Upper lobe of right lung (tissue), 1 donor: ENCODE measurements at regions not wholly inside any gene's neighbourhood (a gene's known extent, or its start where the extent isn't known, plus 50 kb on each side); places are given as distances from the start of the nearest gene placed in this dataset.

Experiments
- ATAC-seq: fragments of 200-7000 bp; cut with Tn5 transposase; one replicate; pipeline ENCODE4 v1.9.1; 2020; ENCODE audit warnings: mild to moderate bottlenecking, moderate library complexity
- DNase-seq: peaks from one replicate; pipeline ENCODE4 v3.0.0-alpha.2; 2020
- H3K27ac ChIP-seq: fragments of 200-600 bp; one replicate; pipeline ENCODE4 v1.8.0; 2022
- H3K27me3 ChIP-seq: fragments of 200-600 bp; one replicate; pipeline ENCODE4 v1.8.0; 2022; ENCODE audit warnings: mild to moderate bottlenecking
- H3K36me3 ChIP-seq: fragments of 200-600 bp; one replicate; pipeline ENCODE4 v1.8.0; 2022
- H3K4me1 ChIP-seq: fragments of 200-600 bp; one replicate; pipeline ENCODE4 v1.8.0; 2022
- H3K4me3 ChIP-seq: fragments of 200-600 bp; one replicate; pipeline ENCODE4 v1.8.0; 2022; ENCODE audit warnings: mild to moderate bottlenecking
- H3K9me3 ChIP-seq: fragments of 200-600 bp; one replicate; pipeline ENCODE4 v1.8.0; 2022
- CTCF ChIP-seq: fragments of 200-600 bp; IDR thresholded peaks from one replicate; pipeline ENCODE4 v1.8.0; 2022; ENCODE audit warnings: antibody characterized with exemption
- intact Hi-C: fragments of 100-400 bp; cut with DNase I; formaldehyde crosslinking; loops from one replicate; pipeline ENCODE4 v1.11.0; 2022
- donor health status: DM: no; HTN: yes; CAD: no; lungs with severe emphysema.

- Histone ChIP-seq H3K9me3 (no peaks in the 10 kb centered on the region), H3K4me1 (no peaks in the 10 kb centered on the region), H3K27ac (no peak overlapping the region), H3K4me3 (no peak overlapping the region), H3K27me3 (no peaks in the 10 kb centered on the region), H3K36me3 (no peaks in the 10 kb centered on the region)
- DNase-seq (no peak), ATAC-seq (no peak)
- intact Hi-C loops = no loop called here
- no peak for TF ChIP-seq CTCF
These were observed 152.2 kb downstream of the TFAP2B start for GRCh38 chr6:50970908-50971307.

GRCh38 chr6:50973464-50973863 lies 154.8 kb downstream of the TFAP2B start:
- no peak for DNase-seq
- TF ChIP-seq CTCF = no peak
- no peaks in the 10 kb centered on the region for H3K27me3 ChIP-seq
- no peak overlapping the region for H3K4me3 ChIP-seq
- no peak overlapping the region for H3K27ac ChIP-seq
- H3K36me3 ChIP-seq = no peaks in the 10 kb centered on the region
- no peak for ATAC-seq
- H3K4me1 ChIP-seq = no peaks in the 10 kb centered on the region
- intact Hi-C loops = no loop called here
- H3K9me3 ChIP-seq = no peaks in the 10 kb centered on the region

GRCh38 chr6:50974319-50974718 lies 155.6 kb downstream of the TFAP2B start:
- Histone ChIP-seq H3K27me3 (no peaks in the 10 kb centered on the region), H3K9me3 (no peaks in the 10 kb centered on the region), H3K36me3 (no peaks in the 10 kb centered on the region), H3K4me1 (no peaks in the 10 kb centered on the region), H3K4me3 (no peak overlapping the region), H3K27ac (no peak overlapping the region)
- no peak for TF ChIP-seq CTCF
- DNase-seq (no peak), ATAC-seq (no peak)
- intact Hi-C loops = no loop called here

GRCh38 chr6:50975216-50975615 lies 156.5 kb downstream of the TFAP2B start:
- H3K4me1 ChIP-seq = no peaks in the 10 kb centered on the region
- no peak for ATAC-seq
- no peak overlapping the region for H3K4me3 ChIP-seq
- no peak overlapping the region for H3K27ac ChIP-seq
- H3K27me3 ChIP-seq = no peaks in the 10 kb centered on the region
- H3K36me3 ChIP-seq = no peaks in the 10 kb centered on the region
- H3K9me3 ChIP-seq = no peaks in the 10 kb centered on the region
- no peak for TF ChIP-seq CTCF
- no peak for DNase-seq
- intact Hi-C loops = no loop called here

GRCh38 chr6:50976907-50977306 lies 158.2 kb downstream of the TFAP2B start:
- Histone ChIP-seq H3K27me3 (no peaks in the 10 kb centered on the region), H3K4me3 (no peak overlapping the region), H3K4me1 (no peaks in the 10 kb centered on the region), H3K27ac (no peak overlapping the region), H3K36me3 (no peaks in the 10 kb centered on the region), H3K9me3 (no peaks in the 10 kb centered on the region)
- TF ChIP-seq CTCF = no peak
- ATAC-seq = no peak
- intact Hi-C loops = no loop called here
- no peak for DNase-seq

GRCh38 chr6:50977796-50978195 lies 159.1 kb downstream of the TFAP2B start:
- no peak for TF ChIP-seq CTCF
- H3K36me3 ChIP-seq = no peaks in the 10 kb centered on the region
- H3K27me3 ChIP-seq = no peaks in the 10 kb centered on the region
- no peaks in the 10 kb centered on the region for H3K4me1 ChIP-seq
- DNase-seq (no peak), ATAC-seq (no peak)
- no peaks in the 10 kb centered on the region for H3K9me3 ChIP-seq
- no peak overlapping the region for H3K4me3 ChIP-seq
- H3K27ac ChIP-seq = no peak overlapping the region
- intact Hi-C loops = no loop called here
